HG02981 (cell line): ENCODE measurements at regions not wholly inside any gene's neighbourhood (a gene's known extent, or its start where the extent isn't known, plus 50 kb on each side); places are given as distances from the start of the nearest gene placed in this dataset.
"Not testable (repeated sequence)": the region's sequence is repeated elsewhere in the genome, so short reads cannot be mapped to it uniquely, and the experiment has no call there.

Experiments
- ATAC-seq: cut with Tn5 transposase; IDR thresholded peaks from one replicate; pipeline ENCODE4 v1.9.1; 2021; ENCODE audit warnings: mild to moderate bottlenecking, moderate library complexity; ENCODE audit not compliant: unreplicated experiment

GRCh38 chr14:39628087-39628486 is 195.9 kb upstream of the FBXO33 start:
- ATAC-seq = no peak

- ATAC-seq = no peak
Measured at GRCh38 chr14:39626589-39627576, 194.7 kb upstream of the FBXO33 start.

- ATAC-seq = no peak
Measured at GRCh38 chr14:39621678-39622077, 189.4 kb upstream of the FBXO33 start.

- no peak for ATAC-seq
Measured at GRCh38 chr14:39621223-39621622, 189.0 kb upstream of the FBXO33 start.

GRCh38 chr14:39617537-39617936 is 185.3 kb upstream of the FBXO33 start:
- ATAC-seq = no peak

- ATAC-seq = no peak
Measured at GRCh38 chr14:39615352-39615751, 183.1 kb upstream of the FBXO33 start.

GRCh38 chr14:39614297-39614923 is 182.2 kb upstream of the FBXO33 start:
- ATAC-seq = no peak

- no peak for ATAC-seq
Measured at GRCh38 chr14:39609119-39609518, 176.9 kb upstream of the FBXO33 start.

GRCh38 chr14:39607978-39608377 is 175.7 kb upstream of the FBXO33 start:
- no peak for ATAC-seq

- no peak for ATAC-seq
Measured at GRCh38 chr14:39603942-39604341, 171.7 kb upstream of the FBXO33 start.

GRCh38 chr14:39593377-39593776 is 161.1 kb upstream of the FBXO33 start:
- ATAC-seq = no peak

- ATAC-seq = no peak
Measured at GRCh38 chr14:39592116-39592789, 160.0 kb upstream of the FBXO33 start.

GRCh38 chr14:39589882-39590281 is 157.6 kb upstream of the FBXO33 start:
- not testable (repeated sequence) for ATAC-seq

GRCh38 chr14:39582028-39582654 is 149.9 kb upstream of the FBXO33 start:
- peak; percentile 67 for ATAC-seq

GRCh38 chr14:39581474-39581873 is 149.2 kb upstream of the FBXO33 start:
- no peak for ATAC-seq

GRCh38 chr14:39580696-39581095 is 148.5 kb upstream of the FBXO33 start:
- ATAC-seq = no peak

- ATAC-seq = no peak
Measured at GRCh38 chr14:39576736-39577135, 144.5 kb upstream of the FBXO33 start.

GRCh38 chr14:39576258-39576657 is 144.0 kb upstream of the FBXO33 start:
- ATAC-seq = no peak

GRCh38 chr14:39568809-39569538 is 136.7 kb upstream of the FBXO33 start:
- ATAC-seq = no peak

- no peak for ATAC-seq
Measured at GRCh38 chr14:39566795-39567194, 134.6 kb upstream of the FBXO33 start.
